Liver (tissue), 8 donors: ENCODE measurements at regions not wholly inside any gene's neighbourhood (a gene's known extent, or its start where the extent isn't known, plus 50 kb on each side); places are given as distances from the start of the nearest gene placed in this dataset.

ENCODE experiments used
- DNase-seq: peaks from one replicate; pipeline ENCODE4 v3.0.0-alpha.2; 2017; ENCODE audit warnings: low spot score
- H3K27ac ChIP-seq, 2 donors: one replicate each; pipeline ENCODE4 v1.7.0; 2013; ENCODE audit warnings: inconsistent platforms in 2 of 2, low read length in 2 of 2, control low read depth in 1 of 2, low read depth in 1 of 2, mild to moderate bottlenecking in 1 of 2
- H3K27me3 ChIP-seq, 4 donors: one replicate each; pipeline versions ENCODE4 v1.6.1 to v1.7.0; 2013; ENCODE audit warnings: low read length in 3 of 4, inconsistent platforms in 1 of 4, mild to moderate bottlenecking in 1 of 4, moderate library complexity in 1 of 4; ENCODE audit not compliant: control insufficient read depth in 4 of 4, insufficient read depth in 4 of 4
- H3K36me3 ChIP-seq, 4 donors: one replicate each; pipeline versions ENCODE4 v1.6.1 to v1.7.0; 2013; ENCODE audit warnings: low read length in 3 of 4, mild to moderate bottlenecking in 3 of 4, low read depth in 1 of 4, moderate library complexity in 1 of 4; ENCODE audit not compliant: control insufficient read depth in 4 of 4, insufficient read depth in 3 of 4
- H3K4me1 ChIP-seq, 4 donors: one replicate each; pipeline versions ENCODE4 v1.6.1 to v1.7.0; 2013; ENCODE audit warnings: low read length in 3 of 4, mild to moderate bottlenecking in 3 of 4, moderate library complexity in 1 of 4; ENCODE audit not compliant: control insufficient read depth in 4 of 4, insufficient read depth in 4 of 4
- H3K4me3 ChIP-seq, 3 donors: one replicate each; pipeline versions ENCODE4 v1.6.1 to v1.7.0; 2013; ENCODE audit warnings: low read length in 3 of 3, control low read depth in 1 of 3, low read depth in 1 of 3, mild to moderate bottlenecking in 1 of 3
- H3K9ac ChIP-seq, 2 donors: one replicate each; pipeline ENCODE4 v1.7.0; 2013; ENCODE audit warnings: low read length in 2 of 2, mild to moderate bottlenecking in 2 of 2, moderate library complexity in 2 of 2, control low read depth in 1 of 2, low read depth in 1 of 2
- H3K9me3 ChIP-seq, 4 donors: one replicate each; pipeline versions ENCODE4 v1.6.1 to v1.7.0; 2013; ENCODE audit warnings: low read length in 3 of 4; ENCODE audit not compliant: control insufficient read depth in 4 of 4
- EGR1 ChIP-seq, 2 donors: IDR thresholded peaks; 2 replicates each; pipeline ENCODE4 v1.6.1; 2016 to 2018; ENCODE audit warnings: antibody characterized with exemption in 2 of 2, low read depth in 2 of 2
- FOXA1 ChIP-seq: IDR thresholded peaks from 2 replicates; pipeline ENCODE4 v1.6.1; 2016; ENCODE audit warnings: antibody characterized with exemption
- FOXA2 ChIP-seq: IDR thresholded peaks from 2 replicates; pipeline ENCODE4 v1.6.1; 2016; ENCODE audit warnings: antibody characterized with exemption
- GABPA ChIP-seq, 2 donors: IDR thresholded peaks in 1 of 2; conservative IDR thresholded peaks in 1 of 2; 2 replicates each; pipeline ENCODE4 v1.6.1; 2016; ENCODE audit warnings: antibody characterized with exemption in 2 of 2, mild to moderate bottlenecking in 1 of 2, moderate library complexity in 1 of 2
- HNF4A ChIP-seq, 2 donors: conservative IDR thresholded peaks; 2 replicates each; pipeline ENCODE4 v1.6.1; 2016; ENCODE audit warnings: antibody characterized with exemption in 2 of 2, mild to moderate bottlenecking in 2 of 2
- HNF4G ChIP-seq: IDR thresholded peaks from 2 replicates; pipeline ENCODE4 v1.6.1; 2016; ENCODE audit warnings: antibody characterized with exemption
- JUND ChIP-seq, 2 donors: IDR thresholded peaks; 2 replicates each; pipeline ENCODE4 v1.6.1; 2016; ENCODE audit warnings: antibody characterized with exemption in 2 of 2
- NR2F2 ChIP-seq: IDR thresholded peaks from 2 replicates; pipeline ENCODE4 v1.6.1; 2016; ENCODE audit warnings: antibody characterized with exemption
- RAD21 ChIP-seq, 2 donors: IDR thresholded peaks; 2 replicates each; pipeline ENCODE4 v1.6.1; 2016; ENCODE audit warnings: antibody characterized with exemption in 2 of 2, mild to moderate bottlenecking in 2 of 2
- RXRA ChIP-seq, 2 donors: IDR thresholded peaks; 2 replicates each; pipeline ENCODE4 v1.6.1; 2017 to 2018; ENCODE audit warnings: antibody characterized with exemption in 2 of 2, mild to moderate bottlenecking in 1 of 2
- SP1 ChIP-seq: IDR thresholded peaks from 2 replicates; pipeline ENCODE4 v1.6.1; 2018; ENCODE audit warnings: antibody characterized with exemption, mild to moderate bottlenecking
- TAF1 ChIP-seq: conservative IDR thresholded peaks from 2 replicates; pipeline ENCODE4 v1.6.1; 2016; ENCODE audit warnings: antibody characterized with exemption, mild to moderate bottlenecking
- YY1 ChIP-seq: IDR thresholded peaks from 2 replicates; pipeline ENCODE4 v1.6.1; 2016; ENCODE audit warnings: antibody characterized with exemption, mild to moderate bottlenecking
- WGBS: extraction: QIAGEN DNeasy Blood & Tissue Kit; methylation state at CpG from one replicate; pipeline ENCODE4 v1.1.7; 2013; 5-methylcytosine and 5-hydroxymethylcytosine counted together
- TF ChIP-seq, protein P1 (sequence below): fragments of 150-350 bp; IDR thresholded peaks from 2 replicates; pipeline ENCODE4 v1.5.1; 2017; ENCODE audit warnings: improper control_type of control experiment, low read depth, low read length; ENCODE audit not compliant: missing input control
- TF ChIP-seq, protein P2 (sequence below): IDR thresholded peaks from 2 replicates; pipeline ENCODE4 v1.6.1; 2016; ENCODE audit warnings: antibody characterized with exemption
- TF ChIP-seq, protein P3 (sequence below): IDR thresholded peaks from 2 replicates; pipeline ENCODE4 v1.6.1; 2016; ENCODE audit warnings: antibody characterized with exemption
- TF ChIP-seq, protein P4 (sequence below): IDR thresholded peaks from 2 replicates; pipeline ENCODE4 v1.6.1; 2016; ENCODE audit warnings: antibody characterized with exemption
- TF ChIP-seq, protein P5 (sequence below): IDR thresholded peaks from 2 replicates; pipeline ENCODE4 v1.6.1; 2016; ENCODE audit warnings: antibody characterized with exemption, mild to moderate bottlenecking
- donor health status: healthy.
- donor health status: healthy.
- donor health status: healthy.
- donor health status: healthy.
- donor health status: healthy.

- TF ChIP-seq, protein P1, sequence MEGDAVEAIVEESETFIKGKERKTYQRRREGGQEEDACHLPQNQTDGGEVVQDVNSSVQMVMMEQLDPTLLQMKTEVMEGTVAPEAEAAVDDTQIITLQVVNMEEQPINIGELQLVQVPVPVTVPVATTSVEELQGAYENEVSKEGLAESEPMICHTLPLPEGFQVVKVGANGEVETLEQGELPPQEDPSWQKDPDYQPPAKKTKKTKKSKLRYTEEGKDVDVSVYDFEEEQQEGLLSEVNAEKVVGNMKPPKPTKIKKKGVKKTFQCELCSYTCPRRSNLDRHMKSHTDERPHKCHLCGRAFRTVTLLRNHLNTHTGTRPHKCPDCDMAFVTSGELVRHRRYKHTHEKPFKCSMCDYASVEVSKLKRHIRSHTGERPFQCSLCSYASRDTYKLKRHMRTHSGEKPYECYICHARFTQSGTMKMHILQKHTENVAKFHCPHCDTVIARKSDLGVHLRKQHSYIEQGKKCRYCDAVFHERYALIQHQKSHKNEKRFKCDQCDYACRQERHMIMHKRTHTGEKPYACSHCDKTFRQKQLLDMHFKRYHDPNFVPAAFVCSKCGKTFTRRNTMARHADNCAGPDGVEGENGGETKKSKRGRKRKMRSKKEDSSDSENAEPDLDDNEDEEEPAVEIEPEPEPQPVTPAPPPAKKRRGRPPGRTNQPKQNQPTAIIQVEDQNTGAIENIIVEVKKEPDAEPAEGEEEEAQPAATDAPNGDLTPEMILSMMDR: no peak
- TF ChIP-seq FOXA2 (no peak), TAF1 (no peak), EGR1 (IDR thresholded peaks at IDR 0.05; ENCODE audit: low read depth in 2 of 2) (no peak), YY1 (no peak), FOXA1 (no peak), NR2F2 (no peak)
- TF ChIP-seq, protein P2, sequence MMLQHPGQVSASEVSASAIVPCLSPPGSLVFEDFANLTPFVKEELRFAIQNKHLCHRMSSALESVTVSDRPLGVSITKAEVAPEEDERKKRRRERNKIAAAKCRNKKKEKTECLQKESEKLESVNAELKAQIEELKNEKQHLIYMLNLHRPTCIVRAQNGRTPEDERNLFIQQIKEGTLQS: no peak
Measured at GRCh38 chr17:34484193-34484733, 95.1 kb upstream of the TMEM132E start (continued).

DNA sequence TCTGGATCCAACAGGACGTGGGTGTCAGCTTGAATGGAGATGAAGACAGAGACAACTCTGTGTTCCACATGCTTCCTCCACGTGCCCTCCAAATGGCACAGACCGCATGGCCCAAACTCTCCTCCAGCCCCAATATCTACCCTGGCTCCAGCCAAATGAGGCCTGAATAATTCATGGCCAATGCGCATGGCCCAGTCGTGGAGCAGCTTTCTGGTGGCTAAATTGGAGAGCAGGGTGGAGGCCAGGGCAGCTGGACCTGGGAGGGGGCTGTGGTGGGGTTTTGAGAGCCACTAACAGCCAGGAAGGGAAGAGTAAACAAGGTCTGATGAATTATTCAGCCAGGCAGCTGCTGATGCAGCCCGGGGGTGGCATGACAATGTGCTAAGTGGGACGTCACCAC is 96.7 kb upstream of the TMEM132E start:
- DNase-seq: no peak

More for the DNA sequence above, 96.7 kb upstream of the TMEM132E start:
- Histone ChIP-seq H3K4me1 (no peaks in the 10 kb centered on the region), H3K36me3 (no peaks in the 10 kb centered on the region), H3K9ac (no peak overlapping the region), H3K27ac (no peak overlapping the region), H3K9me3 (no peaks in the 10 kb centered on the region), H3K27me3 (peaks cover 0 to 8% (median 0%) of the 10 kb centered on the region in 4 donors), H3K4me3 (no peak overlapping the region)
- TF ChIP-seq, protein P3, sequence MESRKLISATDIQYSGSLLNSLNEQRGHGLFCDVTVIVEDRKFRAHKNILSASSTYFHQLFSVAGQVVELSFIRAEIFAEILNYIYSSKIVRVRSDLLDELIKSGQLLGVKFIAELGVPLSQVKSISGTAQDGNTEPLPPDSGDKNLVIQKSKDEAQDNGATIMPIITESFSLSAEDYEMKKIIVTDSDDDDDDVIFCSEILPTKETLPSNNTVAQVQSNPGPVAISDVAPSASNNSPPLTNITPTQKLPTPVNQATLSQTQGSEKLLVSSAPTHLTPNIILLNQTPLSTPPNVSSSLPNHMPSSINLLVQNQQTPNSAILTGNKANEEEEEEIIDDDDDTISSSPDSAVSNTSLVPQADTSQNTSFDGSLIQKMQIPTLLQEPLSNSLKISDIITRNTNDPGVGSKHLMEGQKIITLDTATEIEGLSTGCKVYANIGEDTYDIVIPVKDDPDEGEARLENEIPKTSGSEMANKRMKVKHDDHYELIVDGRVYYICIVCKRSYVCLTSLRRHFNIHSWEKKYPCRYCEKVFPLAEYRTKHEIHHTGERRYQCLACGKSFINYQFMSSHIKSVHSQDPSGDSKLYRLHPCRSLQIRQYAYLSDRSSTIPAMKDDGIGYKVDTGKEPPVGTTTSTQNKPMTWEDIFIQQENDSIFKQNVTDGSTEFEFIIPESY: no peak
- TF ChIP-seq HNF4A (conservative IDR thresholded peaks at IDR 0.05) (no peak), JUND (IDR thresholded peaks at IDR 0.05) (no peak), HNF4G (no peak), NR2F2 (no peak), GABPA (IDR thresholded peaks at IDR 0.05 in 1 of 2, conservative IDR thresholded peaks at IDR 0.05 in 1 of 2) (no peak), YY1 (no peak), RXRA (IDR thresholded peaks at IDR 0.05) (no peak), FOXA1 (no peak), EGR1 (IDR thresholded peaks at IDR 0.05; ENCODE audit: low read depth in 2 of 2) (no peak), FOXA2 (no peak), TAF1 (no peak), SP1 (no peak), RAD21 (IDR thresholded peaks at IDR 0.05) (no peak)
- TF ChIP-seq, protein P4, sequence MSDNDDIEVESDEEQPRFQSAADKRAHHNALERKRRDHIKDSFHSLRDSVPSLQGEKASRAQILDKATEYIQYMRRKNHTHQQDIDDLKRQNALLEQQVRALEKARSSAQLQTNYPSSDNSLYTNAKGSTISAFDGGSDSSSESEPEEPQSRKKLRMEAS: no peak
- TF ChIP-seq, protein P2: no peak
- TF ChIP-seq, protein P5, sequence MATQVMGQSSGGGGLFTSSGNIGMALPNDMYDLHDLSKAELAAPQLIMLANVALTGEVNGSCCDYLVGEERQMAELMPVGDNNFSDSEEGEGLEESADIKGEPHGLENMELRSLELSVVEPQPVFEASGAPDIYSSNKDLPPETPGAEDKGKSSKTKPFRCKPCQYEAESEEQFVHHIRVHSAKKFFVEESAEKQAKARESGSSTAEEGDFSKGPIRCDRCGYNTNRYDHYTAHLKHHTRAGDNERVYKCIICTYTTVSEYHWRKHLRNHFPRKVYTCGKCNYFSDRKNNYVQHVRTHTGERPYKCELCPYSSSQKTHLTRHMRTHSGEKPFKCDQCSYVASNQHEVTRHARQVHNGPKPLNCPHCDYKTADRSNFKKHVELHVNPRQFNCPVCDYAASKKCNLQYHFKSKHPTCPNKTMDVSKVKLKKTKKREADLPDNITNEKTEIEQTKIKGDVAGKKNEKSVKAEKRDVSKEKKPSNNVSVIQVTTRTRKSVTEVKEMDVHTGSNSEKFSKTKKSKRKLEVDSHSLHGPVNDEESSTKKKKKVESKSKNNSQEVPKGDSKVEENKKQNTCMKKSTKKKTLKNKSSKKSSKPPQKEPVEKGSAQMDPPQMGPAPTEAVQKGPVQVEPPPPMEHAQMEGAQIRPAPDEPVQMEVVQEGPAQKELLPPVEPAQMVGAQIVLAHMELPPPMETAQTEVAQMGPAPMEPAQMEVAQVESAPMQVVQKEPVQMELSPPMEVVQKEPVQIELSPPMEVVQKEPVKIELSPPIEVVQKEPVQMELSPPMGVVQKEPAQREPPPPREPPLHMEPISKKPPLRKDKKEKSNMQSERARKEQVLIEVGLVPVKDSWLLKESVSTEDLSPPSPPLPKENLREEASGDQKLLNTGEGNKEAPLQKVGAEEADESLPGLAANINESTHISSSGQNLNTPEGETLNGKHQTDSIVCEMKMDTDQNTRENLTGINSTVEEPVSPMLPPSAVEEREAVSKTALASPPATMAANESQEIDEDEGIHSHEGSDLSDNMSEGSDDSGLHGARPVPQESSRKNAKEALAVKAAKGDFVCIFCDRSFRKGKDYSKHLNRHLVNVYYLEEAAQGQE: no peak
- TF ChIP-seq, protein P1: no peak
- WGBS: 61% methylated on average over 7 of the region's 7 CpGs
